OCI-LY3 (cell line): ENCODE measurements at regions not wholly inside any gene's neighbourhood (a gene's known extent, or its start where the extent isn't known, plus 50 kb on each side); places are given as distances from the start of the nearest gene placed in this dataset.

Experiments used
- CTCF ChIP-seq: fragments of 200-600, 300-600 bp; sonication (generic); IDR thresholded peaks from 2 replicates; pipeline ENCODE4 v1.5.1; 2014; ENCODE audit warnings: antibody characterized with exemption, low read length, low read depth
- EZH2phosphoT487 ChIP-seq: fragments of 200-600 bp; shearing (Covaris generic); IDR thresholded peaks from 2 replicates; pipeline ENCODE4 v1.6.1; 2018; ENCODE audit warnings: antibody characterized with exemption, mixed run types, low read depth

GRCh38 chr4:66284991-66285451, 614.7 kb upstream of the EPHA5 start:
- TF ChIP-seq CTCF = no peak
- no peak for TF ChIP-seq EZH2phosphoT487
